ENCODE measurements at regions not wholly inside any gene's neighbourhood (a gene's known extent, or its start where the extent isn't known, plus 50 kb on each side); places are given as distances from the start of the nearest gene placed in this dataset.

- ATAC-seq (ENCODE audit: low read depth) (no peak), DNase-seq (no peak)
- no peaks in the 10 kb centered on the region for H4K20me1 ChIP-seq (ENCODE audit: control insufficient read depth, insufficient read depth, low read length, poor library complexity, severe bottlenecking)
- no peak overlapping the region for H3K27ac Mint-ChIP-seq
- no peak overlapping the region for H3K4me3 Mint-ChIP-seq
- H3K79me2 ChIP-seq (ENCODE audit: control insufficient read depth, insufficient read depth, low read length), result no peaks in the 10 kb centered on the region
- no peaks in the 10 kb centered on the region for H3K36me3 ChIP-seq (replicated peaks in 1 of 2; ENCODE audit: control extremely low read depth in 1 of 2, control insufficient read depth in 1 of 2, extremely low read depth in 1 of 2, insufficient read depth in 2 of 2, low read length in 1 of 2)
- no peak overlapping the region for H3K4me3 ChIP-seq (ENCODE audit: control extremely low read depth in 1 of 5, extremely low read depth in 1 of 5, insufficient read depth in 1 of 5, low read depth in 2 of 5, low read length in 4 of 5)
- POLR2A ChIA-PET, result no interaction called here
- H3K4me1 Mint-ChIP-seq, result peaks cover 9% of the 10 kb centered on the region
- H3K9me3 Mint-ChIP-seq (ENCODE audit: insufficient read depth), result no peaks in the 10 kb centered on the region
- TF ChIP-seq EZH2 (IDR thresholded peaks at IDR 0.05; ENCODE audit: borderline replicate concordance, insufficient read depth, low read depth, low read length, poor library complexity, severe bottlenecking) (no peak), CTCF (IDR thresholded peaks at IDR 0.05) (no peak)
- no peak overlapping the region for H3K27ac ChIP-seq (ENCODE audit: low read length in 2 of 2)
- H3K27me3 ChIP-seq (replicated peaks in 1 of 4; ENCODE audit: control extremely low read depth in 1 of 4, control insufficient read depth in 3 of 4, insufficient read depth in 4 of 4, low read length in 3 of 4), result peaks cover 0 to 46% (median 11%) of the 10 kb centered on the region in 4 experiments
- no peak overlapping the region for H3K9ac ChIP-seq (ENCODE audit: low read length)
- WGBS (ENCODE audit: insufficient coverage), result 91% methylated on average over 14 of the region's 17 CpGs
- peaks cover 66% of the 10 kb centered on the region for H3K27me3 Mint-ChIP-seq
- peaks cover 0 to 8% (median 0%) of the 10 kb centered on the region in 3 donors for H3K9me3 ChIP-seq (ENCODE audit: control extremely low read depth in 1 of 3, control insufficient read depth in 2 of 3, insufficient read depth in 1 of 3, low read length in 2 of 3)
- no peak overlapping the region for H3K4me2 ChIP-seq (replicated peaks; ENCODE audit: low read depth, low read length, poor library complexity, severe bottlenecking)
- peaks cover 0 to 6% of the 10 kb centered on the region in 2 donors for H3K4me1 ChIP-seq (ENCODE audit: control insufficient read depth in 2 of 2, insufficient read depth in 2 of 2, low read length in 2 of 2)
- H2AFZ ChIP-seq (ENCODE audit: insufficient read depth, low read depth, low read length, poor library complexity, severe bottlenecking), result no peak overlapping the region
- intact Hi-C loops (cut with micrococcal nuclease), result no loop called here
- CTCF ChIA-PET, result no interaction called here
Measured at GRCh38 chr2:120440521-120441350, 94.8 kb downstream of the INHBB start.

- no peaks in the 10 kb centered on the region for H3K9me3 Mint-ChIP-seq (ENCODE audit: insufficient read depth)
- WGBS (ENCODE audit: insufficient coverage), result 40% methylated on average over 9 of the region's 9 CpGs
- Histone ChIP-seq H3K79me2 (ENCODE audit: control insufficient read depth, insufficient read depth, low read length) (no peaks in the 10 kb centered on the region), H3K4me3 (ENCODE audit: control extremely low read depth in 1 of 5, extremely low read depth in 1 of 5, insufficient read depth in 1 of 5, low read depth in 2 of 5, low read length in 4 of 5) (no peak overlapping the region), H3K27me3 (replicated peaks in 1 of 4; ENCODE audit: control extremely low read depth in 1 of 4, control insufficient read depth in 3 of 4, insufficient read depth in 4 of 4, low read length in 3 of 4) (peaks cover 0 to 46% (median 11%) of the 10 kb centered on the region in 4 experiments), H3K9ac (ENCODE audit: low read length) (no peak overlapping the region), H3K9me3 (ENCODE audit: control extremely low read depth in 1 of 3, control insufficient read depth in 2 of 3, insufficient read depth in 1 of 3, low read length in 2 of 3) (peaks cover 0 to 8% (median 0%) of the 10 kb centered on the region in 3 donors), H3K4me1 (ENCODE audit: control insufficient read depth in 2 of 2, insufficient read depth in 2 of 2, low read length in 2 of 2) (peaks cover 0 to 6% of the 10 kb centered on the region in 2 donors), H2AFZ (ENCODE audit: insufficient read depth, low read depth, low read length, poor library complexity, severe bottlenecking) (no peak overlapping the region), H3K27ac (ENCODE audit: low read length in 2 of 2) (no peak overlapping the region), H3K36me3 (replicated peaks in 1 of 2; ENCODE audit: control extremely low read depth in 1 of 2, control insufficient read depth in 1 of 2, extremely low read depth in 1 of 2, insufficient read depth in 2 of 2, low read length in 1 of 2) (no peaks in the 10 kb centered on the region), H3K4me2 (replicated peaks; ENCODE audit: low read depth, low read length, poor library complexity, severe bottlenecking) (no peak overlapping the region), H4K20me1 (ENCODE audit: control insufficient read depth, insufficient read depth, low read length, poor library complexity, severe bottlenecking) (no peaks in the 10 kb centered on the region)
- peaks cover 9% of the 10 kb centered on the region for H3K4me1 Mint-ChIP-seq
- DNase-seq, result no peak
- CTCF ChIA-PET, result no interaction called here
- POLR2A ChIA-PET, result no interaction called here
- TF ChIP-seq CTCF (IDR thresholded peaks at IDR 0.05) (no peak), EZH2 (IDR thresholded peaks at IDR 0.05; ENCODE audit: borderline replicate concordance, insufficient read depth, low read depth, low read length, poor library complexity, severe bottlenecking) (no peak)
- intact Hi-C loops (cut with micrococcal nuclease), result no loop called here
- ATAC-seq (ENCODE audit: low read depth), result no peak
- H3K27ac Mint-ChIP-seq, result no peak overlapping the region
- no peak overlapping the region for H3K4me3 Mint-ChIP-seq
- H3K27me3 Mint-ChIP-seq, result peaks cover 67% of the 10 kb centered on the region
Measured at GRCh38 chr2:120441351-120441700, 95.4 kb downstream of the INHBB start.

Measured in B cell (primary cell).